Peyer's patch (tissue), 4 donors: ENCODE measurements at regions not wholly inside any gene's neighbourhood (a gene's known extent, or its start where the extent isn't known, plus 50 kb on each side); places are given as distances from the start of the nearest gene placed in this dataset.

Source experiments
- DNase-seq, 3 donors: peaks; one replicate each; pipeline ENCODE4 v3.0.0-alpha.2; 2017 to 2019
- H3K27ac ChIP-seq, 4 donors: fragments of 200-600 bp; sonication (generic); one replicate each; pipeline ENCODE4 v1.5.1; 2016 to 2019
- H3K27me3 ChIP-seq, 2 donors: fragments of 200-600 bp; sonication (generic); one replicate each; pipeline ENCODE4 v1.5.1; 2019
- H3K36me3 ChIP-seq, 3 donors: fragments of 200-600 bp; sonication (generic); one replicate each; pipeline ENCODE4 v1.5.1; 2016 to 2019
- H3K4me1 ChIP-seq, 4 donors: fragments of 200-600 bp; sonication (generic); one replicate each; pipeline ENCODE4 v1.5.1; 2016 to 2019
- H3K4me3 ChIP-seq, 4 donors: fragments of 200-600 bp; sonication (generic); 1 replicate in 3 of 4; 2 replicates in 1 of 4; pipeline ENCODE4 v1.5.1; 2016 to 2019; ENCODE audit warnings: mild to moderate bottlenecking in 1 of 4
- H3K9me3 ChIP-seq, 4 donors: fragments of 200-600 bp; sonication (generic); one replicate each; pipeline ENCODE4 v1.5.1; 2016 to 2019; ENCODE audit warnings: mild to moderate bottlenecking in 1 of 4
- POLR2A ChIP-seq, 2 donors: fragments of 450-650 bp; IDR thresholded peaks; one replicate each; pipeline ENCODE4 v1.5.1; 2017; ENCODE audit warnings: antibody characterized with exemption in 2 of 2, mild to moderate bottlenecking in 2 of 2, moderate library complexity in 2 of 2
- TF ChIP-seq, protein P1 (sequence below), 6 experiments: fragments of 450-650 bp in 4 of 6; fragments of 200-600 bp in 2 of 6; sonication (generic) in 1 of 6; IDR thresholded peaks; one replicate each; pipeline ENCODE4 v1.5.1; 2017 to 2019; ENCODE audit warnings: antibody characterized with exemption in 6 of 6, mild to moderate bottlenecking in 3 of 6, moderate library complexity in 1 of 6

DNA sequence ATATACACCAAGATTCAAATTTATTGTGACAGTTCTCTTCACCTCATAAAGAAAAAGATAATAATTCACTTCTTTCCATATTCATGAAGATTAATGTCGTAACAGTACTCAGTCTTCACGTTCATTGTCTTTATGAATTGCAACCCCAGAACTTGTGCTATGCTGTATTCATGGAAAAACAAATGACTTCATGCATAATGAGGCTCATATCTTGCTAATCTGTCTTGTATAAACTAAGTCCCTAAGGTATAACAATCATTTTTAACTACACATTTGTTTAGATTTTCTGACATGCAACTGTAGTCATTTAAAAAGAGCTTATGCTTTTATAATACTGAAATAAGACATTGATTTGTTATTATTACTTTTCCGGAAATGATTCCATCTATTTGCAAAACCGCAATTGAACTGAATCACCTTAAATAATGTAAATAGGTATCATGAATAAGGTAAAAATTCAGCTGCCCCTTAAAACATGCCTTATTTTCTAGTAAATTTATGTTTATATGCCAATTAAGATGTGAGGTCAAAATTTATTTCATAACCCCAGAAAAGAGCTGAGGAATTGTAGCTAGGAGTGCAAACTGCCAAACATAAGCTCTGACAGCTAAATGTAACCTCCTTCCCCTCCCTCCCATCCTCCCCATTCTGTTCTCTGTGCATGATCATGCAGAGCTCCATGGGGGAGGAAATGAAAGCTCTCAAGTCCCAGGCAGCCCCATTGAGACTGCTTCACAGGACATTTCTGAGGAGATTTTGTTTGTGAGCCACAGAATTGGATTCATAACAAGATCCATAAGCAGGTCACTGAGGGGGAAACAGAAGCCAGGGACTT, 301.6 kb downstream of the ATP23 start:
- Histone ChIP-seq H3K9me3 (no peaks in the 10 kb centered on the region), H3K4me1 (no peaks in the 10 kb centered on the region), H3K27me3 (no peaks in the 10 kb centered on the region), H3K36me3 (no peaks in the 10 kb centered on the region), H3K27ac (no peak overlapping the region), H3K4me3 (no peak overlapping the region)
- DNase-seq, result no peak
- TF ChIP-seq, protein P1, sequence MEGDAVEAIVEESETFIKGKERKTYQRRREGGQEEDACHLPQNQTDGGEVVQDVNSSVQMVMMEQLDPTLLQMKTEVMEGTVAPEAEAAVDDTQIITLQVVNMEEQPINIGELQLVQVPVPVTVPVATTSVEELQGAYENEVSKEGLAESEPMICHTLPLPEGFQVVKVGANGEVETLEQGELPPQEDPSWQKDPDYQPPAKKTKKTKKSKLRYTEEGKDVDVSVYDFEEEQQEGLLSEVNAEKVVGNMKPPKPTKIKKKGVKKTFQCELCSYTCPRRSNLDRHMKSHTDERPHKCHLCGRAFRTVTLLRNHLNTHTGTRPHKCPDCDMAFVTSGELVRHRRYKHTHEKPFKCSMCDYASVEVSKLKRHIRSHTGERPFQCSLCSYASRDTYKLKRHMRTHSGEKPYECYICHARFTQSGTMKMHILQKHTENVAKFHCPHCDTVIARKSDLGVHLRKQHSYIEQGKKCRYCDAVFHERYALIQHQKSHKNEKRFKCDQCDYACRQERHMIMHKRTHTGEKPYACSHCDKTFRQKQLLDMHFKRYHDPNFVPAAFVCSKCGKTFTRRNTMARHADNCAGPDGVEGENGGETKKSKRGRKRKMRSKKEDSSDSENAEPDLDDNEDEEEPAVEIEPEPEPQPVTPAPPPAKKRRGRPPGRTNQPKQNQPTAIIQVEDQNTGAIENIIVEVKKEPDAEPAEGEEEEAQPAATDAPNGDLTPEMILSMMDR (IDR thresholded peaks at IDR 0.05), result no peak
- no peak for TF ChIP-seq POLR2A (IDR thresholded peaks at IDR 0.05)

- no peaks in the 10 kb centered on the region for H3K27me3 ChIP-seq
- no peak overlapping the region for H3K4me3 ChIP-seq
- no peak overlapping the region for H3K27ac ChIP-seq
- TF ChIP-seq POLR2A (IDR thresholded peaks at IDR 0.05), result no peak
- TF ChIP-seq, protein P1 (IDR thresholded peaks at IDR 0.05), result no peak
- no peaks in the 10 kb centered on the region for H3K4me1 ChIP-seq
- DNase-seq, result no peak
- H3K9me3 ChIP-seq, result no peaks in the 10 kb centered on the region
- H3K36me3 ChIP-seq, result no peaks in the 10 kb centered on the region
Measured at GRCh38 chr12:58247633-58248032, 306.3 kb downstream of the ATP23 start.

- Histone ChIP-seq H3K27me3 (no peaks in the 10 kb centered on the region), H3K4me3 (no peak overlapping the region), H3K27ac (no peak overlapping the region), H3K9me3 (no peaks in the 10 kb centered on the region), H3K4me1 (no peaks in the 10 kb centered on the region), H3K36me3 (no peaks in the 10 kb centered on the region)
- no peak for TF ChIP-seq POLR2A (IDR thresholded peaks at IDR 0.05)
- TF ChIP-seq, protein P1 (IDR thresholded peaks at IDR 0.05), result no peak
- no peak for DNase-seq
Measured at GRCh38 chr12:58248599-58248998, 307.2 kb downstream of the ATP23 start.

- H3K27me3 ChIP-seq, result no peaks in the 10 kb centered on the region
- no peak overlapping the region for H3K4me3 ChIP-seq
- H3K9me3 ChIP-seq, result no peaks in the 10 kb centered on the region
- H3K36me3 ChIP-seq, result no peaks in the 10 kb centered on the region
- no peaks in the 10 kb centered on the region for H3K4me1 ChIP-seq
- DNase-seq, result no peak
- TF ChIP-seq, protein P1 (IDR thresholded peaks at IDR 0.05), result no peak
- no peak for TF ChIP-seq POLR2A (IDR thresholded peaks at IDR 0.05)
- H3K27ac ChIP-seq, result no peak overlapping the region
Measured at GRCh38 chr12:58249610-58250009, 308.2 kb downstream of the ATP23 start.

GRCh38 chr12:58250077-58250476, 308.7 kb downstream of the ATP23 start:
- no peaks in the 10 kb centered on the region for H3K4me1 ChIP-seq
- no peak for DNase-seq
- no peaks in the 10 kb centered on the region for H3K36me3 ChIP-seq
- H3K27ac ChIP-seq, result no peak overlapping the region
- no peak overlapping the region for H3K4me3 ChIP-seq
- TF ChIP-seq, protein P1 (IDR thresholded peaks at IDR 0.05), result no peak
- no peak for TF ChIP-seq POLR2A (IDR thresholded peaks at IDR 0.05)
- no peaks in the 10 kb centered on the region for H3K27me3 ChIP-seq
- no peaks in the 10 kb centered on the region for H3K9me3 ChIP-seq
